ENCODE measurements at regions not wholly inside any gene's neighbourhood (a gene's known extent, or its start where the extent isn't known, plus 50 kb on each side); places are given as distances from the start of the nearest gene placed in this dataset.

DNA sequence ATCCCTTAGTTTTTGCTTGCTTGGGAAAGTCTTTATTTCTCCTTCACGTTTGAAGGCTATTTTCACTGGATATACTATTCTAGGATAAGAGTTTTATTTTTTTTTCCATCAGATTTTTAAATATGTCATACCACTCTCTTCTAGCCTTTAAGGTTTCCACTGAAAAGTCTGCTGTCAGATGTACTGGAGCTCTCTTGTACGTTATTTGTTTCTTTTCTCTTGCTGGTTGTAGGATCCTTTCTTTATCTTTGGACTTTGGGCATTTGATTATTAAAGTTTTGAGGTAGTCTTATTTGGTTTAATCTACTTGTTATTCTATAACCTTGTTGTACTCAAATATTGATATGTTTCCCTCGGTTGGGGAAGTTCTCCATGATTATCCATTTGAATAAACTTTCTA, 848.4 kb upstream of the COX7C start:
- TF ChIP-seq, protein P1, sequence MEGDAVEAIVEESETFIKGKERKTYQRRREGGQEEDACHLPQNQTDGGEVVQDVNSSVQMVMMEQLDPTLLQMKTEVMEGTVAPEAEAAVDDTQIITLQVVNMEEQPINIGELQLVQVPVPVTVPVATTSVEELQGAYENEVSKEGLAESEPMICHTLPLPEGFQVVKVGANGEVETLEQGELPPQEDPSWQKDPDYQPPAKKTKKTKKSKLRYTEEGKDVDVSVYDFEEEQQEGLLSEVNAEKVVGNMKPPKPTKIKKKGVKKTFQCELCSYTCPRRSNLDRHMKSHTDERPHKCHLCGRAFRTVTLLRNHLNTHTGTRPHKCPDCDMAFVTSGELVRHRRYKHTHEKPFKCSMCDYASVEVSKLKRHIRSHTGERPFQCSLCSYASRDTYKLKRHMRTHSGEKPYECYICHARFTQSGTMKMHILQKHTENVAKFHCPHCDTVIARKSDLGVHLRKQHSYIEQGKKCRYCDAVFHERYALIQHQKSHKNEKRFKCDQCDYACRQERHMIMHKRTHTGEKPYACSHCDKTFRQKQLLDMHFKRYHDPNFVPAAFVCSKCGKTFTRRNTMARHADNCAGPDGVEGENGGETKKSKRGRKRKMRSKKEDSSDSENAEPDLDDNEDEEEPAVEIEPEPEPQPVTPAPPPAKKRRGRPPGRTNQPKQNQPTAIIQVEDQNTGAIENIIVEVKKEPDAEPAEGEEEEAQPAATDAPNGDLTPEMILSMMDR (IDR thresholded peaks at IDR 0.05), result no peak
- no peak for TF ChIP-seq POLR2A (IDR thresholded peaks at IDR 0.05)
- no peak for TF ChIP-seq EP300 (IDR thresholded peaks at IDR 0.05)
